NCI-H2081 (cell line): ENCODE measurements at regions not wholly inside any gene's neighbourhood (a gene's known extent, or its start where the extent isn't known, plus 50 kb on each side); places are given as distances from the start of the nearest gene placed in this dataset.

Experiments
- DNase-seq, 2 experiments: peaks; one replicate each; lab custom pipeline; 2025; lab: John Stamatoyannopoulos, UW

- no peak for DNase-seq
These were observed 186.5 kb downstream of the SCP2D1 start for GRCh38 chr20:19000078-19000477.

GRCh38 chr20:19001177-19001576 is 187.6 kb downstream of the SCP2D1 start:
- DNase-seq, result no peak

- no peak for DNase-seq
These were observed 190.1 kb downstream of the SCP2D1 start for GRCh38 chr20:19003366-19004336.

- no peak for DNase-seq
These were observed 191.4 kb downstream of the SCP2D1 start for GRCh38 chr20:19004975-19005374.

GRCh38 chr20:19008497-19008896 is 194.9 kb downstream of the SCP2D1 start:
- DNase-seq, result no peak

GRCh38 chr20:19009081-19009688 is 195.6 kb downstream of the SCP2D1 start:
- DNase-seq, result no peak

GRCh38 chr20:19012676-19013075 is 199.1 kb downstream of the SCP2D1 start:
- no peak for DNase-seq

- no peak for DNase-seq
These were observed 198.5 kb upstream of the SLC24A3 start for GRCh38 chr20:19013907-19014306.

GRCh38 chr20:19015351-19016139 is 196.9 kb upstream of the SLC24A3 start:
- DNase-seq, result no peak

GRCh38 chr20:19016140-19016497 is 196.3 kb upstream of the SLC24A3 start:
- no peak for DNase-seq

GRCh38 chr20:19017104-19017690 is 195.2 kb upstream of the SLC24A3 start:
- DNase-seq, result no peak

- DNase-seq, result no peak
These were observed 193.6 kb upstream of the SLC24A3 start for GRCh38 chr20:19018881-19019280.

GRCh38 chr20:19019734-19020364 is 192.6 kb upstream of the SLC24A3 start:
- no peak for DNase-seq

- DNase-seq, result no peak
These were observed 190.9 kb upstream of the SLC24A3 start for GRCh38 chr20:19021406-19022117.

- no peak for DNase-seq
These were observed 190.3 kb upstream of the SLC24A3 start for GRCh38 chr20:19022118-19022575.

GRCh38 chr20:19022791-19023448 is 189.5 kb upstream of the SLC24A3 start:
- DNase-seq, result no peak

GRCh38 chr20:19024296-19025035 is 188.0 kb upstream of the SLC24A3 start:
- no peak for DNase-seq

GRCh38 chr20:19025430-19026120 is 186.9 kb upstream of the SLC24A3 start:
- DNase-seq, result no peak
